Coronary artery (tissue), 2 donors: ENCODE measurements at regions not wholly inside any gene's neighbourhood (a gene's known extent, or its start where the extent isn't known, plus 50 kb on each side); places are given as distances from the start of the nearest gene placed in this dataset.

ENCODE experiments used
- DNase-seq: peaks from one replicate; pipeline ENCODE4 v3.0.0-alpha.2; 2017; ENCODE audit warnings: low spot score
- H3K27ac ChIP-seq, 2 donors: fragments of 200-600 bp; sonication (generic); one replicate each; pipeline ENCODE4 v1.5.1; 2016 to 2019
- H3K4me3 ChIP-seq: fragments of 200-600 bp; sonication (generic); 2 replicates; pipeline ENCODE4 v1.5.1; 2016; ENCODE audit warnings: mild to moderate bottlenecking, moderate library complexity
- CTCF ChIP-seq: fragments of 200-600 bp; sonication (generic); IDR thresholded peaks from one replicate; pipeline ENCODE4 v1.5.1; 2019; ENCODE audit warnings: antibody characterized with exemption

- Histone ChIP-seq H3K27ac (no peak overlapping the region), H3K4me3 (no peak overlapping the region)
- no peak for DNase-seq
- no peak for TF ChIP-seq CTCF
Measured at GRCh38 chr4:126947536-126947935, 685.2 kb upstream of the INTU start.

GRCh38 chr4:126954537-126955291 is 678.0 kb upstream of the INTU start:
- TF ChIP-seq CTCF, result no peak
- no peak for DNase-seq
- no peak overlapping the region for H3K27ac ChIP-seq
- H3K4me3 ChIP-seq, result no peak overlapping the region

- no peak for TF ChIP-seq CTCF
- H3K4me3 ChIP-seq, result no peak overlapping the region
- DNase-seq, result no peak
- no peak overlapping the region for H3K27ac ChIP-seq
Measured at GRCh38 chr4:126955292-126956183, 677.2 kb upstream of the INTU start.

- no peak overlapping the region for H3K4me3 ChIP-seq
- TF ChIP-seq CTCF, result no peak
- DNase-seq, result no peak
- H3K27ac ChIP-seq, result no peak overlapping the region
Measured at GRCh38 chr4:126956184-126956897, 676.4 kb upstream of the INTU start.

GRCh38 chr4:126957556-126957955 is 675.2 kb upstream of the INTU start:
- TF ChIP-seq CTCF, result no peak
- Histone ChIP-seq H3K27ac (no peak overlapping the region), H3K4me3 (no peak overlapping the region)
- no peak for DNase-seq

- Histone ChIP-seq H3K27ac (no peak overlapping the region), H3K4me3 (no peak overlapping the region)
- DNase-seq, result no peak
- TF ChIP-seq CTCF, result no peak
Measured at GRCh38 chr4:126957987-126958386, 674.8 kb upstream of the INTU start.
